H1 (cell line): ENCODE measurements at regions not wholly inside any gene's neighbourhood (a gene's known extent, or its start where the extent isn't known, plus 50 kb on each side); places are given as distances from the start of the nearest gene placed in this dataset.

Experiments used
- CTCF ChIA-PET: fragments of 300-600 bp; sonication (Branson Sonifier 250); formaldehyde crosslinking; loops from one replicate; lab custom pipeline; 2021; ENCODE audit not compliant: partially characterized antibody; lab: Charles Lee
- POLR2A ChIA-PET: fragments of 300-600 bp; sonication (Branson Sonifier 250); formaldehyde crosslinking; loops from one replicate; lab custom pipeline; 2021; ENCODE audit warnings: inconsistent platforms; ENCODE audit not compliant: partially characterized antibody; lab: Charles Lee
- DNase-seq, 2 experiments: peaks; one replicate each; pipeline versions ENCODE4 v3.0.0 to v3.0.0-alpha.2; 2010 to 2022; ENCODE audit warnings: low spot score in 2 of 2, low read depth in 1 of 2, mixed read lengths in 1 of 2
- FAIRE-seq: peaks from 2 replicates; lab custom pipeline; 2011; peaks lifted over from hg19 to GRCh38; lab: Jason Lieb, UNC
- H2AFZ ChIP-seq: 2 replicates; pipeline ENCODE4 v1.8.1; 2012; ENCODE audit warnings: low read length, inconsistent platforms
- H2AK5ac ChIP-seq: 2 replicates; pipeline ENCODE4 v1.6.1; 2013; ENCODE audit warnings: low read depth, low read length
- H2BK120ac ChIP-seq: replicated peaks from 2 replicates; pipeline ENCODE3; 2013; ENCODE audit warnings: low read depth, low read length, inconsistent platforms
- H2BK12ac ChIP-seq: 2 replicates; pipeline ENCODE4 v1.6.1; 2013; ENCODE audit warnings: low read depth, low read length
- H2BK15ac ChIP-seq: 2 replicates; pipeline ENCODE4 v1.6.1; 2013; ENCODE audit warnings: low read length
- H2BK20ac ChIP-seq: 2 replicates; pipeline ENCODE4 v1.6.1; 2013; ENCODE audit warnings: low read length
- H2BK5ac ChIP-seq: 2 replicates; pipeline ENCODE4 v1.6.1; 2013; ENCODE audit warnings: low read depth, low read length
- H3K14ac ChIP-seq: 2 replicates; pipeline ENCODE4 v1.6.1; 2013; ENCODE audit warnings: inconsistent platforms; ENCODE audit not compliant: insufficient read length
- H3K18ac ChIP-seq: 2 replicates; pipeline ENCODE4 v1.6.1; 2013; ENCODE audit warnings: low read length; ENCODE audit errors: extremely low read depth
- H3K23ac ChIP-seq: 2 replicates; pipeline ENCODE4 v1.6.1; 2013; ENCODE audit warnings: inconsistent platforms; ENCODE audit not compliant: insufficient read length
- H3K23me2 ChIP-seq: 2 replicates; pipeline ENCODE4 v1.6.1; 2013; ENCODE audit warnings: low read depth, low read length
- H3K27ac ChIP-seq: 2 replicates; pipeline ENCODE4 v1.6.1; 2011; ENCODE audit warnings: low read depth, low read length, inconsistent platforms
- H3K27me3 ChIP-seq, 4 experiments: replicated peaks in 1 of 4; 1 replicate in 1 of 4; 2 replicates in 3 of 4; pipeline versions ENCODE4 v1.6.1 to v1.8.1; 2011 to 2013; ENCODE audit warnings: low read length in 3 of 4, mild to moderate bottlenecking in 3 of 4, inconsistent platforms in 2 of 4, mixed read lengths in 2 of 4, moderate library complexity in 1 of 4; ENCODE audit not compliant: control insufficient read depth in 3 of 4, insufficient read depth in 3 of 4; ENCODE audit errors: extremely low read depth in 1 of 4
- H3K36me3 ChIP-seq, 4 experiments: 2 replicates each; pipeline versions ENCODE4 v1.6.1 to v1.8.1; 2011 to 2013; ENCODE audit warnings: mild to moderate bottlenecking in 4 of 4, low read length in 3 of 4, moderate library complexity in 2 of 4, control low read depth in 1 of 4, inconsistent platforms in 1 of 4; ENCODE audit not compliant: insufficient read depth in 4 of 4, control insufficient read depth in 2 of 4
- H3K4ac ChIP-seq: replicated peaks from 2 replicates; pipeline ENCODE3; 2013; ENCODE audit warnings: low read length, low read depth, mixed read lengths, inconsistent platforms; ENCODE audit not compliant: insufficient read length
- H3K4me1 ChIP-seq, 4 experiments: replicated peaks in 1 of 4; 1 replicate in 1 of 4; 2 replicates in 3 of 4; pipeline versions ENCODE4 v1.6.1 to v1.8.1; 2011 to 2013; ENCODE audit warnings: low read length in 3 of 4, inconsistent platforms in 2 of 4, mixed read lengths in 1 of 4; ENCODE audit not compliant: insufficient read depth in 4 of 4, control insufficient read depth in 3 of 4
- H3K4me2 ChIP-seq, 2 experiments: 2 replicates each; pipeline versions ENCODE4 v1.6.1 to v1.8.1; 2011 to 2013; ENCODE audit warnings: low read depth in 2 of 2, low read length in 2 of 2, control low read depth in 1 of 2, inconsistent platforms in 1 of 2, mild to moderate bottlenecking in 1 of 2; ENCODE audit not compliant: insufficient read depth in 1 of 2
- H3K4me3 ChIP-seq, 4 experiments: fragments of 200-600, 300-600 bp in 1 of 4; sonication (generic), shearing (Covaris generic), sonication (Bioruptor Twin) in 1 of 4; 2 replicates each; pipeline versions ENCODE4 v1.5.1 to v1.8.1; 2011 to 2016; ENCODE audit warnings: low read length in 4 of 4, low read depth in 3 of 4, control low read depth in 2 of 4, inconsistent platforms in 2 of 4, mild to moderate bottlenecking in 2 of 4, mixed read lengths in 1 of 4, moderate library complexity in 1 of 4; ENCODE audit not compliant: insufficient read depth in 2 of 4; ENCODE audit errors: extremely low read depth in 1 of 4
- H3K56ac ChIP-seq: replicated peaks from 2 replicates; pipeline ENCODE3; 2013; ENCODE audit warnings: low read depth, mild to moderate bottlenecking, mixed read lengths, low read length, inconsistent platforms; ENCODE audit not compliant: insufficient read length
- H3K79me1 ChIP-seq: 2 replicates; pipeline ENCODE4 v1.6.1; 2013; ENCODE audit warnings: low read depth, low read length, control low read depth
- H3K79me2 ChIP-seq, 2 experiments: 2 replicates each; pipeline versions ENCODE4 v1.6.1 to v1.8.1; 2012 to 2013; ENCODE audit warnings: low read length in 2 of 2, mild to moderate bottlenecking in 2 of 2, inconsistent platforms in 1 of 2; ENCODE audit not compliant: insufficient read depth in 2 of 2, control insufficient read depth in 1 of 2
- H3K9ac ChIP-seq, 4 experiments: replicated peaks in 1 of 4; 1 replicate in 1 of 4; 2 replicates in 3 of 4; pipeline versions ENCODE4 v1.6.1 to v1.8.1; 2011 to 2013; ENCODE audit warnings: low read depth in 3 of 4, low read length in 3 of 4, control low read depth in 2 of 4, mild to moderate bottlenecking in 2 of 4, moderate library complexity in 2 of 4, inconsistent platforms in 1 of 4; ENCODE audit errors: extremely low read depth in 1 of 4
- H3K9me3 ChIP-seq, 2 experiments: 2 replicates each; pipeline versions ENCODE4 v1.6.1 to v1.8.1; 2012 to 2013; ENCODE audit warnings: mild to moderate bottlenecking in 2 of 2, moderate library complexity in 2 of 2, control low read depth in 1 of 2, inconsistent platforms in 1 of 2, low read depth in 1 of 2, low read length in 1 of 2, mixed read lengths in 1 of 2; ENCODE audit not compliant: insufficient read depth in 2 of 2
- H4K20me1 ChIP-seq, 2 experiments: replicated peaks in 1 of 2; 2 replicates each; pipeline versions ENCODE3 to v1.8.1; 2011 to 2013; ENCODE audit warnings: inconsistent platforms in 2 of 2, low read length in 2 of 2, mild to moderate bottlenecking in 1 of 2; ENCODE audit not compliant: insufficient read depth in 2 of 2, control insufficient read depth in 1 of 2
- H4K5ac ChIP-seq: 2 replicates; pipeline ENCODE4 v1.6.1; 2013; ENCODE audit warnings: low read length, low read depth, mixed read lengths, inconsistent platforms; ENCODE audit not compliant: insufficient read length
- H4K8ac ChIP-seq: 2 replicates; pipeline ENCODE4 v1.8.0; 2013; ENCODE audit warnings: mild to moderate bottlenecking, moderate library complexity, low read length, inconsistent platforms; ENCODE audit not compliant: insufficient read depth; ENCODE audit errors: extremely low read depth
- H4K91ac ChIP-seq: replicated peaks from 2 replicates; pipeline ENCODE3; 2013; ENCODE audit warnings: low read length, mixed read lengths, inconsistent platforms; ENCODE audit not compliant: insufficient read length
- BACH1 ChIP-seq: IDR thresholded peaks from 2 replicates; pipeline ENCODE4 v1.6.1; 2012; ENCODE audit warnings: low read length, improper control_type of control experiment
- BRCA1 ChIP-seq: IDR thresholded peaks from 2 replicates; pipeline ENCODE4 v1.6.1; 2012; ENCODE audit warnings: low read depth, low read length, improper control_type of control experiment
- CREB1 ChIP-seq: IDR thresholded peaks from 2 replicates; pipeline ENCODE4 v1.6.1; 2012; ENCODE audit warnings: inconsistent platforms
- FOSL1 ChIP-seq: IDR thresholded peaks from 2 replicates; pipeline ENCODE4 v1.6.1; 2011; ENCODE audit warnings: mild to moderate bottlenecking, low read depth, low read length, moderate library complexity; ENCODE audit not compliant: insufficient read depth
- HDAC2 ChIP-seq, 2 experiments: fragments of 300-600 bp in 1 of 2; sonication (generic) in 1 of 2; IDR thresholded peaks; 2 replicates each; pipeline ENCODE4 v1.6.1; 2011 to 2012; ENCODE audit warnings: low read depth in 2 of 2, low read length in 2 of 2, mild to moderate bottlenecking in 2 of 2, moderate library complexity in 2 of 2, borderline replicate concordance in 1 of 2, inconsistent platforms in 1 of 2
- HDAC6 ChIP-seq: IDR thresholded peaks from one replicate; pipeline ENCODE4 v1.7.1; 2012; ENCODE audit warnings: low read depth, mild to moderate bottlenecking, inconsistent platforms, low read length, moderate library complexity
- RFX5 ChIP-seq: IDR thresholded peaks from 2 replicates; pipeline ENCODE4 v1.6.1; 2011; ENCODE audit warnings: low read depth, low read length, improper control_type of control experiment, borderline replicate concordance
- SIX5 ChIP-seq: IDR thresholded peaks from 2 replicates; pipeline ENCODE4 v1.6.1; 2011; ENCODE audit warnings: mild to moderate bottlenecking, low read depth, low read length
- SP4 ChIP-seq: IDR thresholded peaks from 2 replicates; pipeline ENCODE4 v1.6.1; 2012; ENCODE audit warnings: low read length, inconsistent platforms
- TEAD4 ChIP-seq: IDR thresholded peaks from 2 replicates; pipeline ENCODE4 v1.6.1; 2012; ENCODE audit warnings: low read depth, low read length, inconsistent platforms, mixed read lengths
- WGBS, 2 experiments: shearing (Covaris generic) in 1 of 2; methylation state at CpG; one replicate each; pipeline versions ENCODE4 v1.1.6 to v1.1.7; 2013 to 2015; ENCODE audit warnings: low lambda C conversion rate in 2 of 2, mixed read lengths in 2 of 2, inconsistent platforms in 1 of 2, low coverage in 1 of 2, missing lambda C conversion rate in 1 of 2; ENCODE audit not compliant: insufficient replicate concordance in 2 of 2, insufficient coverage in 1 of 2, insufficient read length in 1 of 2; ENCODE audit errors: extremely low coverage in 1 of 2, missing lambda C conversion rate in 1 of 2; 5-methylcytosine and 5-hydroxymethylcytosine counted together
- TF ChIP-seq, protein P1 (sequence below): IDR thresholded peaks from 2 replicates; pipeline ENCODE4 v1.6.1; 2012; ENCODE audit warnings: inconsistent platforms

DNA sequence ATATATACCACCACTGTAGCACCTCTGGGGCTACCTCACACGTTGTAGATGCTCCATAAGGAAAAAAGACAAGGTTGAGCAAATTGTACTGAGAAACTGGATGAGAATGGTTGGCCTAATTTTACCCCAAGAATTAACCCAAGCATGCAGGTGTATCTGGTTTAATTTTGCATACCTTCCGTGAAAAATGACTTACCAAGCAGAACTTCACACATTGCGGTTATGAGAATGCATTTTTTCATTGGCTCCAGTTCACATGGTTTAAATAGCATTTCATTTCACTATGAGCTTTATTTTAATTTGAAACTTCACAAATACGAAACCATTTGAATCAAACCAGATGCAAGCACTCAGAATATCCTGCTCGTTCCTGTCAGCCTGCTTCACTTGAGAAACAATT, 512.2 kb downstream of the LTN1 start:
- TF ChIP-seq, protein P1, sequence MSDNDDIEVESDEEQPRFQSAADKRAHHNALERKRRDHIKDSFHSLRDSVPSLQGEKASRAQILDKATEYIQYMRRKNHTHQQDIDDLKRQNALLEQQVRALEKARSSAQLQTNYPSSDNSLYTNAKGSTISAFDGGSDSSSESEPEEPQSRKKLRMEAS, result no peak
- TF ChIP-seq HDAC6 (no peak), SP4 (no peak), CREB1 (no peak), RFX5 (no peak), SIX5 (no peak), TEAD4 (no peak), FOSL1 (no peak), BACH1 (no peak), BRCA1 (no peak), HDAC2 (IDR thresholded peaks at IDR 0.05; ENCODE audit: borderline replicate concordance in 1 of 2, low read depth in 2 of 2, low read length in 2 of 2) (no peak)
- TF ChIP-seq, all 59 proteins: peak for 0
- no peak for FAIRE-seq
- Histone ChIP-seq H4K5ac (no peak overlapping the region), H3K36me3 (peaks cover 0 to 2% (median 0%) of the 10 kb centered on the region in 4 experiments; a peak in 2 of 8 replicates), H2BK20ac (no peak overlapping the region), H3K18ac (no peak overlapping the region), H3K14ac (no peak overlapping the region), H2BK15ac (no peak overlapping the region), H3K4ac (no peak overlapping the region), H3K27me3 (no peaks in the 10 kb centered on the region; a peak in 1 of 7 replicates), H3K27ac (no peak overlapping the region), H2BK120ac (no peak overlapping the region), H2BK5ac (no peak overlapping the region), H4K20me1 (no peaks in the 10 kb centered on the region), H2AFZ (no peak overlapping the region), H3K56ac (no peak overlapping the region), H2BK12ac (no peak overlapping the region), H3K9ac (no peak overlapping the region), H3K9me3 (peaks cover 7 to 15% of the 10 kb centered on the region in 2 experiments; a peak in 3 of 4 replicates), H4K8ac (no peak overlapping the region), H3K23ac (no peak overlapping the region), H3K79me2 (no peaks in the 10 kb centered on the region), H4K91ac (no peak overlapping the region), H3K79me1 (no peaks in the 10 kb centered on the region), H3K4me1 (no peaks in the 10 kb centered on the region), H3K23me2 (no peaks in the 10 kb centered on the region), H2AK5ac (no peak overlapping the region), H3K4me3 (no peak overlapping the region), H3K4me2 (no peak overlapping the region)
- ChIA-PET POLR2A (no interaction called here), CTCF (interaction anchor here (0.6 kb wide), 1 partner anchor 11 kb away, joined by 3 read pairs; no protein-coding TSS in a partner anchor)
- no peak for DNase-seq
- 93% methylated on average over 5 of the region's 5 CpGs; no CpG with 5 or more reads in 1 of the 2 experiments for WGBS, 2 experiments
